Gastroesophageal sphincter (tissue), 3 donors: ENCODE measurements at regions not wholly inside any gene's neighbourhood (a gene's known extent, or its start where the extent isn't known, plus 50 kb on each side); places are given as distances from the start of the nearest gene placed in this dataset.

Experiments
- CTCF ChIP-seq, 4 experiments: fragments of 200-600 bp in 2 of 4; fragments of 450-650 bp in 2 of 4; sonication (generic) in 1 of 4; IDR thresholded peaks; one replicate each; pipeline ENCODE4 v1.5.1; 2017 to 2019; ENCODE audit warnings: antibody characterized with exemption in 4 of 4, mild to moderate bottlenecking in 2 of 4, moderate library complexity in 2 of 4
- POLR2AphosphoS5 ChIP-seq: sonication (generic); formaldehyde crosslinking; IDR thresholded peaks from one replicate; pipeline ENCODE4 v1.6.1; 2017; ENCODE audit warnings: antibody characterized with exemption

GRCh38 chr16:54879681-54880080 lies 51.0 kb upstream of the IRX5 start:
- TF ChIP-seq CTCF (IDR thresholded peaks at IDR 0.05) (no peak), POLR2AphosphoS5 (no peak)
